Effector CD4-positive, alpha-beta T cell (primary cell): ENCODE measurements at regions not wholly inside any gene's neighbourhood (a gene's known extent, or its start where the extent isn't known, plus 50 kb on each side); places are given as distances from the start of the nearest gene placed in this dataset.

ENCODE experiments used
- DNase-seq: peaks from one replicate; pipeline ENCODE4 v3.0.0-alpha.2; 2020

DNA sequence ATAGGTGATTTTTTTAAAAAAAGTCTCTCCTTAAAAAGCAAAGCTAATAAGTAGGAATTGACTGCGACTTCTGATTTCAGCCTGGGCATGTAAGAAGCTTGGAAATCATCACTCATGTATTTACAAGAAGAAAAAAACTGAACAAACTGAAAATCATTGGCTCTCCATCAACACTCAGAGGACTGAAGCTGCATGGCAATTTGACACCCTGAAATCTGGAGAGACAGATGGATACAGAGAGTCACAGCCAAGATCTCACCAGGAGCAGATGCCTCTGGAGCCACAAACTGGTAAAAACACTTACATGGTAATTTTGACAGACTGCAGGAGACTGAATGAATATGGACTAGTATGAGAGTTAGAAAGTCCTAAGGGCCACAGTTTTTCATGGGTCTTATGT is 191.2 kb upstream of the TCF21 start:
- no peak for DNase-seq

DNA sequence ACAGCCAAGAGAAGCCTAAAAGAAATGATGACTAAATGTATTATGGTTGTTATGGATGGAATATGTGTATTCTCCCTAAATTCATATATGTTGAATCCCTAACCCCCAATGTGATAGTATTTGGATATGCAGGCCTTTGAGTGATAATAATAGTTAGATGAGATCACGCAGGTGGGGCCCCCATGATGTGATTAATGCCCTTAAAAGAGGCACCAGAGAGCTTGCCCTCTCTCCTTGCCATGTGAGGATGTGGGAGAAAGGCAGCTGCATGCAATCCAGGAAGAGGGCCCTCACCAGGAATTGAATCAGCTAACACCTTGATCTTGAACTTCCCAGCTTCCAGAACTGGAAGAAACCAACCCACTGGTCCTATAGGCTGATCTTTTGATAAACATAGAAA is 190.6 kb upstream of the TCF21 start:
- no peak for DNase-seq

DNA sequence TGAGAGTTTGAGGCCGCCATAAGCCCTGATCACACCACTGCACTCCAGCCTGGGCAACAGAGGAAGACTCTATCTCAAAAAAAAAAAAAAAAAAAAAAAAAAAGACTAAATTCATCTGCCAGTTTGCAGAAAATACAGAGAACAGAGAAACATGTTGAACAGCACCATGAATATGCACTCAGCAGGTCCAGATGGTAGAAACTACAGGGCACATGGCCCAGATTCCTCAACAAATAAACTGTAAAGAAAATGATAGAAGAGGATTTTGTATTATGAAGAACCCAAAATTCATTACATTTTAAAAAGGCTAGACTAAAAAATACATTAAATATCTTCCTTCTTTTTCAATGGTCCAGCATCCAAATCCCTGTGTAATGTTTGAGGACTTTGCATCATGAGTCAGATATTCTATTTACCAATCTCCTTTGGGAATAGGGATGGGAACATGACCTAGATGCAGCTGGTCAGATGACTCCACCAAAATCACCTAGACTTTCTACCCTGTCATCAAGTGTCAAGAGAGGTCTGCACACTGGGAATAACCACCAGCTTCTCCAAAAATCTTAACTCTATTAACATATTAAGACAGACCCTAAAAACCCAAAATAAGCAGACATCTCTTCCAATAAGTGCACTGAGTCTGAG is 189.1 kb upstream of the TCF21 start:
- DNase-seq = no peak

DNA sequence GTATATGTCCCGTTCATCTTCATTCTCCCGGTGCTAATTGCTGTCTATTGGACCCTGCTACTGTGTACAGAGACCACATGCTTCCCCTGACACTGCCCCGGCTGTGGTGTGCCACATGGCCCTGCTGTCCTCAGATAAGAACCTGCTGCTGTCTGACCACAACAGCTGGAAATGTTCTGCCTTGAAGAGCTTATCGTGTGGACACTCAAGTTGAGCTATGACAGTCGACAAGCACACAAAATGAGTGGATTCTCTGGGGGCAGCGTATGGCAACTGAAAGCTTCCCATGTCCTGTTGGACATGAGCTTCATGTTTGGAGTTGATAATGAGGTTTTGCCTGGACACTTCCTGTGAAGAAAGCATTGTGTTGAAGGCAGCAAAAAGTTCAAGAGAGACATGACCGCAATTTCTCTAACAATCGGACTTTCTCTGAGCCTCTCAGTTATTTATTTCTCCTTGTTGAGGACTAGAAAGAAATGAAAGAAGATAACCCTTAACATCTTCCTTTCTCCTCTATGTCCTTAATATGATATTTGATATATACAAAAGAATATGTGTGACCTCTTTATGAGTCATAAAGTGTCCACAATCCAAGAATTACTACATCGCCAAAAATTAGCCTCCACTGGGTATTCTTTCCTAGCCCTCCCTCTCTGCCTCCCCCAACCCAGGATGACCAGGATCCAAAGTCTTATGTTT is 187.1 kb upstream of the TCF21 start:
- DNase-seq = no peak

DNA sequence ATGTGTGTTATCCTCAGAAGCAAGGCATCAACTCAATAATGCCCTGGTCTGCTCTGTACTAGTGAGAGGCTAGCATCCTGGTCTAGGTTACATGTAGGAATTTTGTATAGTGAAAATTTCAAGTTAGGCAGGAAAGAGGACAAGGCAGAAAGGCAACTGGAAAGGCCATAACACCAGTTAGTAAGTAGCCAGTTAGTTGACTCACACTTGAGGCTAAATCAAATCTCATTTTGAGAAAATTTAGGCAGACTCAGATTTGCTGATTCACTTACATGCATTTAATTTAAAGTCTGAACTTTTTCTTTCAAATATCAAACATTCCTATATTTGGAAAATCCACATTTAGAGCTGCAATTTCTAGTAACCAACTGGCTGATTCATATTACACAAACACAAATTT is 184.5 kb upstream of the TCF21 start:
- DNase-seq = no peak

DNA sequence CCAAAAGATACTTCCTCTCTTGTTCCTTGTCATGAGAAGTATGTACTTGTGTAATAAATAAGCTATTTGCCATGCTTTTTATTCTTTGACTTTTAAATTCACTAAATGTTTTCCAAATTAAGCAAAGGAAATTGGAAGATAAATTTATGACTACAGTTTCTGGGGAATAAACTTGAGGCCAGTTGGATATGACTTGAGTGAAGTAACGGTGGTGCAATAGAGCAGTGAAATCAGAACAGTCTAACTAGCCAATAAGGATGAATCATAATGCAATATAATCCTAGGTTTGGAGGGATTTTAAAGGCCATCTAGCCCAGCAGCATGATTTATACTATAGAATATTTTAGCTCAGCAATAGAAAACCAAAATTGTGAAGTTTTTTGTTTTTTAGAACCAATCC is 183.8 kb upstream of the TCF21 start:
- DNase-seq = no peak

DNA sequence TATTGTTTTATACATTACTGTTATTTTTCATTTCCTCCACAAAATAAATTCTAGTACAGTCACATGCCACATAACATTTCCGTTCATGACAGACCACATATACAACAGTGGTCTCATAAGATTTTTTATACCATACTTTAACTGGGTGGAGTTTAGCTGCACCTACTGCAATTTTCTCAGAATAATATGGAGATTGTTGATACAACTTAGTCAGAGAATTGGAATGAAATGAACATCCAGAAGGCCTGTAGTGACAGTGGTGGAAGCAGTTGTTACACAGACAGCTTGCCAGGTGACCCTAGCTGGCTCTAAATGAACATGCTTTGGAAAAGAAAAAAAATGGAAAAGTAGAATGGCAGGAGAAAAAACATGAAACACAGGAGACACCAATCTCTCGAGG is 183.2 kb upstream of the TCF21 start:
- DNase-seq = no peak

DNA sequence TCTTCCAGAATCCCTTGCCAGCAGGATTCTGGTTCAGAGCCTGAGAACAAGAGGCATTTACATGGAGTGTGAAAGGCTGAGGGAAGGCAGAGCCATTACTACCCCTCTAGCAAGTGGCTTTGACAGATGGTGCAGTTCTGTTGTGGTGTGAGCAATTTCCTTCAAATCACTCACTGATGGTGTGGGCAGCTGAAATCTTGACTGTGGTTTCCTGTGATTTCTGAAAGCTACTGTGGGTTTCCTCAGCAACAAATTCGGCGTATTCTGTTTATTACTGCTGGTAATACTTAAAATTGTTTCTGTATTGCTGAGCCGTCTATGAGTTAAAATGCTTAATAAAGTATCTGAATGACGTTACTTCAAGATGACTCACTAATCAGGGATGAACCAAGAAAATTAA is 181.5 kb upstream of the TCF21 start:
- DNase-seq = no peak

DNA sequence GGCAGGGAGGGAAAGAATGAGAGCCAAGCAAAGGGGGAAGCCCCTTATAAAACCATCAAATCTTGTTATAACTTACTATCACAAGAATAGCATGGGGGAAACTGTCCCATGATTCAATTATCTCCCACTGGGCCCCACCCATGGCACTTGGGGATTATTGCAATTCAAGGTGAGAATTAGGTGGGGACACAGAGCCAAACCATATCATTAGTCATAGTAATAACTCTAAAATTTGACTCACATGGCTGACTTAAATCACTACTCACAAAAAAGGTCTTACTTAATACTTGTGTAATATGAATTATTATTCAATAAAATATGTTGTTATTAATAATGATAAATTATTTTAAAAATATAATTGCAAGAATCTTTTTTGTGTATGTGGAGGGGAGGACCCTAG is 178.1 kb upstream of the TCF21 start:
- no peak for DNase-seq

DNA sequence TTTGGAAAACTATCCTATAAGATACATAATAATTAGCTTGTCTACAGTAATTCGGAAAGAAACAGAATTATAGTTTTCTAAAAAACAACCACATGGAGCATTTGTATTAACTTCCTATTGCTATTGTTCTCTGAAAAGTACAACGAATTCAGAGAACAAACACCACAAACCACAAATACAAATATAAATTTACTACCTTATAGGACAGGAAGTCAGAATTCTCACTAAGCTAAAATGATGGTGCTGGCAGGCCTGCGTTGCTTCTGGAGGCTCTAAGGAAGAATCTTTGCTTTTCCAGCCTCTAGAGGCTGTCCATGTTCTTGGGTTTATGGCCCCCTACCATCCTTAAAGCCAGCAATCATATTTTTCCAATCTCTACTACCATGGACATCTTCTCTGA is 173.6 kb upstream of the TCF21 start:
- DNase-seq = no peak

DNA sequence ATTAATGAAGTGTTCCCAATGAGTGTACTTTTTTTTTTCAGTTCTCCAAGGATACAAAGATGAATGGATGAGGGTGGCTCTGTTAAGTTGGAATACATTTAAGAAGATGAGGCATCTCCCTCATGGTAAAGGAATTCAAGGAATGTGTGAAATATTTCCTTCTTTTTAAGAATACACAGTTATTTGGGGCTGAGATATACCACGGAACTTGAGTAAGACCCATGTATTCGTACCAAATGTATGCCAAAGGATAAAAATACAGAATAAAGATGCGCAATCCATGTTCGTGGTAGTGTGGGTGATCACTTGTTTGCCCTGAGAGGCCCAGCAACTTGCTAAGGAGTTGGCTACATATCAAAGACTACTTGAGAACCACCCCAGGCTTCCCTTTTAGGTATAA is 164.2 kb upstream of the TCF21 start:
- no peak for DNase-seq

DNA sequence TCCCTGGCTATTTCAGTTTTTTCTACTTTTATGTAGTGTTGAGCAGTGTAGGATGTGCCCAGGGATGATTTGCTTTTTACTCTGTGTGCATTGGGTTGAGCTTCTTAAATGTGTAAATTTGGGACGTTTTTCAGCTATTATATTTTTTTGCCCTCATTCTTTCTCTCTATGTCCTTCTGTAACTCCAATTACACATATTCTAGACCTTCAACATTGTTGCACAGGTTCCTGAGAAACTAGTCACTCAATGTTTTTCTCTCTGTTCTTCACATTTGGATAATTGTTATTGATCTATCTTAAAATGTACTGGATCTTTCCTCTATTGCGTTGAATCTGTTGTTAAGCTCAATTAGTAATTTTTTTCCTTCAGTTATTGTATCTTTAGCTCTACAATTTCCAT is 162.7 kb upstream of the TCF21 start:
- no peak for DNase-seq

DNA sequence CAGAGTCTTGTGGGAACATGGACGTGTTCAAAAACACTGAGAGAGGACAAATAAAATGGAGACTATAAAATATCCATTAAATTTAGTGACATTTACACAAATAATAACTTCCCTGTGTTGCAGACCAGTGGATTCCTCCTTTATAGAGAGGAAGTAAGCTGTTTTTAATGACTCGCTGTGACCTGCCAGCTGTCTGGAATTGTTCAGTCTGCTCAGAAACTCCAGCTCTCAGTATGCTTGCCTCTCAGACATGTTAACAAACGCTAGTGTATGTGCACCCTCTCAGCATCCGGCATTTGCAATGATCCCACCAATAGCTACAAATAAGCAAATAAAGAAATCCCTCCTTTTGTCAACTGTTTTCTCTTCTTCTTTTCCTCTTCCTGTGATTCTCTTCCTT is 158.0 kb upstream of the TCF21 start:
- no peak for DNase-seq

DNA sequence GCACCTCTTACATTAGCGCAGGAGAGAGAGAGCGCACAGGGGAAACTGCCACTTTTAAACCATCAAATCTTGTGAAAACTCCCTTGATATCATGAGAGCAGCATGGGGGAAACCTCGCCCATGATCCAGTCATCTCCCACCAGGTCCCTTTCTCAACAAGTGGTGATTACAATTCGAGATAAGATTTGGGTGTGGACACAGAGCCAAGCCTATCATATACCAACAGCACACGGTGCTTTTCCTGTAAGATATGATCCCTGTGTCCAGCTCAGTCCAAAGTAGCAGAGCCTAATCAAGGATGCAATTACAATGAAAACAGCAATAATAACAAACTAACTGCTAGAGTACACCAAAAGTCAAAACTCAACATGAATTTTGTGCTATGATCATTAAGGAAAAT is 148.7 kb upstream of the TCF21 start:
- no peak for DNase-seq

DNA sequence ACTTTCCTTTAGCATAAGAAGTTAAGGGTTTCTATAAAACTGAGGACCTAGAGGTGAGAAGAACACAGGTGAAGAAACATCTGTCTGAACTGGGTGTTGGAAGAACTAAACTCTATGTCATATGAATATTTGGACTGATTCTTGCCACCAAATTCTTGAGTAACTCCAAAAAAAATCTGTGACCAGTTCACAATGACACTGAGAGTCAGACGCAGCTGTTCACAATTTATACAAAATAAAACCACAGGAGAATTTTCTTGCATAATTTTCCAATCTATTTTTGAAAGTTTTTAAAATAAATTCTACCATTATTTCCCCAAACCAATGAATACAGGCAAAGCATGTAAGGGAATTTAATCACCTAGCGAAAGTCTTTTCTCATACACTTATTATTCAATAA is 148.1 kb upstream of the TCF21 start:
- DNase-seq = no peak

DNA sequence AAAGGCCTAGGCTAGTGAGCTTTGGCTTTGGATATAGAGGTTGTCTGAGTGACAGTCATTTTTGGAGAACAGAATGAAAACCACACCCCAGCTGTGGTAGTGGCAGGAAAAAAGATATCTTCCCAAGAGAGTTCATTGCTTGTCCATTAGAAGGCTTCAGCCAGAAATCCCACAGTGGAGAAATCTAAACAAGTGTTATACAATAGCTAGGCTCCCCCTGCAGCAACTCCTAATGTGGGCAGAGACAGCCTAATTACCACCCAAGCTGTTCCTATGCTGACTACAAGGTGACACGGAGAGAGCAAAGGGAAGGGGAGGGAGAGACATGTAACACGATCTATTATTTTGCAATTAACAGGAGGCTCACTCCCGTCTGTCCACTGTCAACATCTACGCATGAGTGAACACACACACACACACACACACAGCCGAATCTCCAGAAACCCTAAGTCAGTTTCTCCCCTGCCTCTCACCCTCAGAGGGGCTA is 147.5 kb upstream of the TCF21 start:
- no peak for DNase-seq

DNA sequence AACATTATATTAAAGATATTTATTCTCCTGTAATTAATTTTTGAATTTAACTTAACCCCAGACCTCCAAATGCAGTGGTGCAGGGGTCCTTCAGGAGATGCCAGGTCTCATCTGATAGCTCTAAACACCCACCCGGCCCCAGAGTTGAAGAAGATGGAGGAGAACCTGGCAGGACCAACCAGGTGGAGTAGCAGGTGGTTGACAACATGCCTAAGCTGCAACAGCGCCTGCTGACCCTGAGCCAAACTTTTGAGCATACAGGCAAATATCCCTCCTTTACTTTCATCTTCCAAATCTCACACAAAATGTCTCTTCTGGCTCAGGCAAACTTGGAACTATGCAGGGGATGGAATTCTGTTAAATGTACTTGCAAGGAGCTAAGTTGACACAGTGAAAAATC is 145.3 kb upstream of the TCF21 start:
- DNase-seq = no peak

DNA sequence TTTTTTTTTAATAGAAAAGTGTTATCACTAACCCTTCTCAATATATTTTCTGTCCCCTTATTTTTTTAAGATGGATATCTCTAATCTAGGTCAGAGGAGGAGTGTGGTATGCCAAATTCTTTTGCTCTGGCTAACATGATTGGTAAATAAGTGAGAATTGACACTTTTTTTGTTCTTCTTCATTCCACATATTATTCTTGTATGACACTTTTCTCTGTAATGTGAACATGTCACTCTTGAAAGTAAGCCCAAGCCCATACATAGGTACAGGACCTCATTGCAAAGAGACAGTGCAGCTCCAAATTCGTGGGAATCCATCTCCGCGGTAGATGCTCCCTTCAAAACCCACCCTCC is 142.5 kb upstream of the TCF21 start:
- no peak for DNase-seq

DNA sequence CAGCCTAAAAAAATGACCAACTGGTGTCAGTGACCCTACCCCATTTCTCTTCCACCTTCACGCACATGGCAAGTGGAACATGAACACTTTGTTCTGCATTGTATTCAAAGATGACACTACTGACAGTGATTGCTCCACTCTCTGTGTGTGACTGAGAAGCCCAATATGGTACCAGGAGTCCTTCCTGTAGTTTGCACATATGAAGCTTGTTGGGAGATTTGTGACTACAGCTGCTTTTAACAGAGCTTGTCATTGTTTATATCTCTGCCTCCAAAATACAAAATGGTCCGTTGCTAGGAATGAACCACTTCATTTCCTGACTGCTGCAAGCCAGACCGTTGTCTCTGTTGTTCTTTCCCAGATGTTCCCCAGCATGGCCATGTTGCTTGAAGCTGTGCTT is 140.3 kb upstream of the TCF21 start:
- DNase-seq = no peak

DNA sequence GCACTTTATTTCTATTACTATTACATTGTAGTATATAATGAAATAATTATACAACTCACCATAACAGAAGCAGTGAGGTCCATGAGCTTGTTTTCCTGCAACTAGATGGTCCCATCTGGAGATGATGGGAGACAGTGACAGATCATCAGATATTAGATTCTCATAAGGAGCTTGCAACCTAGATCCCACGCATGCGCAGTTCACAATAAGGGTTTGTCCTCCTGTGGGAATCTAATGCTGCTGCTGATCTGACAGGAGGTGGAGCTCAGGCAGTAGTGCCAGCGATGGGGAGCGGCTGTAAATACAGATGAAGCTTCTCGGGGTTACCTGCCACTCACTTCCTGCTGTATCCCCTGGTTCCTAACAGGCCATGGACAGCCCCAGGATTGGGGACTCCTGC is 139.5 kb upstream of the TCF21 start:
- DNase-seq = no peak

DNA sequence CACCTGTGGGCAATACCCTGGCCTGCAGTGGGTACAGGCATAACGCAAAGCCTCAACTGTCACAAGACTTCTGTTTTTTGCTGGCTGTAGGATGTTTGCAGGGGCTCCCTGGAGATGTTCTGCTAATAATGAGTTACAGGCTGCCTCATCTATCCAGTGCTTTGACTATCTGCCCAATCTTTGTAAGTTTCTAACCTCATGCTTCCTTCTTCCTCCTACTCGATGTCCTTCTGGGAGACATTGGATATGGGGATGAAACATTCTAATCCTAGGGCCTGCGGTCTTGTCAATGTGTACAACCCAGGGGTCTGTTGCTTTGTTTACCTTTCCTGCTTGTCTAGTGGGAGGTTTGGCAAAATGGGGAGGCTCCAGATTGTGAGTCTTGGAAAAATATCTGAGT is 136.8 kb upstream of the TCF21 start:
- DNase-seq = no peak

DNA sequence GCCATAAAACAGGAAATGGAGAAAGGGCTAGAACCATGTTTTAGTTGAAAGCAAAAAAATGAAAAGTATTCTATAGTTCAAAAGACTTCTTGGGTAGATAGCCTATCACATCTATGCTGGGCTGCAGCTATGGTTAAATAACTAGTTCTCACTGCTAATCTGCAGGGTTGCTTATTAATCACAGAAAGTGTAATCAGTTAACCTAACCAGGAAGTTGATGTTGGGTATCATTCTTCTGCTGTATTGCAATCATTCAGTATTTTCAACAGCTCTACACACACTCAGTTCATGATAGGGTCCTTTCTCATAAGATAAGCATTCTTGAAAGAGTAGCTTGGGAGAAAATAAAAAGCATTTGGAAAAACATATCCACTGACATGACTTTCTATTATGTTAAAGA is 135.2 kb upstream of the TCF21 start:
- DNase-seq = no peak

DNA sequence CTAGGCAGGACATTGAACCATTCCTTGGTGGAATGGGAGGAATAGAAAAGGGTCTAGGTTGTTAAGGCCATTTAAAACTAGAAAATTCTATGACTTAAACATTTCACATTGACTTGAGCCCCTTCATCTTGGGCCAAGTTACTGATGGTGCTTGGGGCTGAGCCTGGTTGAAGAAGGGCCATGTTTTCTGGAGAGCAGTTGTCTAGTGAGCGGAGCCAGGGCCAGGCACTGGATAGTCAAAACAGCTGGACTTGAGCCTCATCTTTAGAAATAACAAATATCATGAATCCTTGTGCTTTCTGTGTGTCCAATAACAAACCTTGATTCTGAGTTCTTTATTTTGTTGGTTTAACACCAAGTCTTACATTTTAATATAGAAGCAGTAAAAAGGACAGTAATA is 134.6 kb upstream of the TCF21 start:
- DNase-seq = no peak

DNA sequence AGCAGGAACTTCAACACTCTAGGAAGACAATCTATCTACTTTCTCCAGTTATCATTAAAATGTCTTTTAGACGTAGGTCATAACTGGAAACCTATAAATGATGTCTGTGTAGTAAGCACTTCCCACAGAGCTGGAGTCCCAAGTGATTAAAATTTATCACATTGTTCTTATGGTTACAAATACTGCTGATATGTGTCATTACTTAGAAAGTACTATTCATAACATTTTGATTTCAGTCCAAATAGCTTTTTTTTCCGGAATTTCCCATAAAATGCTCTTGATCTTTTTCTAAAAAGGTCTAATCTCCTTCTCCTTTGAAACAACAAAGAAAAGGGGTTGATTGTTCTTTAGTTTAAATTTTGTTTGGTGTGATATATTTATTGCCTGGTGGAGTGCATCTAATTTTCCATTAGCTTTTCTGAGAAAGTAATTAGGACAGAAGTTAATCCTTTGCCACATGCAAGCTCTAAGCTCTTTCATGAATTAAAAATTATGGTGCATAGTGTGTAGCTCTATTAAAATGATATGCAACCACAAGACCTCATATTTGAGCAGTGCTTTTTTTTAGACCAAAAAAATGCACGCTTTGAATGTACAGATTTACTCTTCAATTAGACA is 132.7 kb upstream of the TCF21 start:
- DNase-seq = no peak

DNA sequence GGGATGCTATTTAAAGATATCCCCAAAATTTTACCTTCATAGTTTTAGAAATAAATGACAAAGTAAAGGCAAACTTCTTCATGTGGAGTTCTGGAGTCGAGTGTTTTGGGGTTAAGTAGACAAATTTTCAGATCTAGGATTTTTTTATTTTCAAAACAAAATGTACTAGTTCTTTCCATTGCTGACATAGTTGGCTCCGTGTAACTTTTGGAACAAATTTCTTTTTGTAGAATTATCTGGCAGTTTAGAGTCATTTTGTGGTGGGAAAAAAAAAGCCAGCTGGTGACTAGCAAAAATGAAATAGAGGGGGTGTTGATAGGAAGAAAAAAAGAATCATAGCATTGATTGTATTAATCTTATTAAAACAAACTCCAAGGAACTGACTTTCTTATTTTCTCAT is 131.6 kb upstream of the TCF21 start:
- no peak for DNase-seq
